ENCODE measurements at regions not wholly inside any gene's neighbourhood (a gene's known extent, or its start where the extent isn't known, plus 50 kb on each side); places are given as distances from the start of the nearest gene placed in this dataset.
"Not testable (repeated sequence)": the region's sequence is repeated elsewhere in the genome, so short reads cannot be mapped to it uniquely, and the experiment has no call there.

- DNase-seq, result no peak
Observed at GRCh38 chr2:219844401-219845091, 217.1 kb downstream of the SLC4A3 start.

GRCh38 chr2:219848882-219849281, 221.5 kb downstream of the SLC4A3 start:
- no peak for DNase-seq

GRCh38 chr2:219851169-219851568, 223.7 kb downstream of the SLC4A3 start:
- DNase-seq, result no peak

- DNase-seq, result no peak
Observed at GRCh38 chr2:219851801-219852481, 224.5 kb downstream of the SLC4A3 start.

GRCh38 chr2:219852626-219853025, 225.2 kb downstream of the SLC4A3 start:
- DNase-seq, result no peak

- DNase-seq, result no peak
Observed at GRCh38 chr2:219856602-219857001, 229.2 kb downstream of the SLC4A3 start.

GRCh38 chr2:219857751-219858150, 230.3 kb downstream of the SLC4A3 start:
- DNase-seq, result no peak

- DNase-seq, result no peak
Observed at GRCh38 chr2:219861307-219861706, 233.9 kb downstream of the SLC4A3 start.

GRCh38 chr2:219864154-219864553, 236.7 kb downstream of the SLC4A3 start:
- DNase-seq, result no peak

- DNase-seq, result no peak
Observed at GRCh38 chr2:219868635-219869034, 241.2 kb downstream of the SLC4A3 start.

GRCh38 chr2:219870041-219870440, 242.6 kb downstream of the SLC4A3 start:
- no peak for DNase-seq

GRCh38 chr2:219871351-219871750, 243.9 kb downstream of the SLC4A3 start:
- no peak for DNase-seq

- no peak for DNase-seq
Observed at GRCh38 chr2:219875036-219875435, 247.6 kb downstream of the SLC4A3 start.

GRCh38 chr2:219875986-219876385, 248.6 kb downstream of the SLC4A3 start:
- DNase-seq, result not testable (repeated sequence)

GRCh38 chr2:219876931-219877330, 249.5 kb downstream of the SLC4A3 start:
- no peak for DNase-seq

- no peak for DNase-seq
Observed at GRCh38 chr2:219877728-219878127, 250.3 kb downstream of the SLC4A3 start.

GRCh38 chr2:219878516-219878915, 251.1 kb downstream of the SLC4A3 start:
- DNase-seq, result no peak

GRCh38 chr2:219881851-219882250, 254.4 kb downstream of the SLC4A3 start:
- no peak for DNase-seq

- DNase-seq, result no peak
Observed at GRCh38 chr2:219886615-219887014, 259.2 kb downstream of the SLC4A3 start.

GRCh38 chr2:219887870-219888269, 260.4 kb downstream of the SLC4A3 start:
- DNase-seq, result no peak

GRCh38 chr2:219893541-219893940, 266.1 kb downstream of the SLC4A3 start:
- DNase-seq, result no peak

- DNase-seq, result no peak
Observed at GRCh38 chr2:219897456-219897855, 270.0 kb downstream of the SLC4A3 start.

GRCh38 chr2:219901155-219901554, 273.7 kb downstream of the SLC4A3 start:
- no peak for DNase-seq

GRCh38 chr2:219902891-219903552, 275.6 kb downstream of the SLC4A3 start:
- DNase-seq, result no peak

Measured in occipital lobe (tissue), 1 donor.